HepG2 (cell line): ENCODE measurements at regions not wholly inside any gene's neighbourhood (a gene's known extent, or its start where the extent isn't known, plus 50 kb on each side); places are given as distances from the start of the nearest gene placed in this dataset.

Experiments
- KAT7 ChIP-seq: IDR thresholded peaks from 2 replicates; pipeline ENCODE4 v1.6.1; 2018; ENCODE audit warnings: borderline replicate concordance, missing compliant biosample characterization
- KDM5B ChIP-seq: sonication (generic); formaldehyde crosslinking; IDR thresholded peaks from 2 replicates; pipeline ENCODE4 v1.4.0; 2020; ENCODE audit warnings: missing genetic modification reagents, mild to moderate bottlenecking, borderline replicate concordance
- NFE2L2 ChIP-seq: fragments of 150-350 bp; IDR thresholded peaks from 2 replicates; pipeline ENCODE4 v1.6.1; 2014; ENCODE audit warnings: low read length
- NONO ChIP-seq, 2 experiments: fragments of 450-650 bp in 1 of 2; sonication (generic) in 1 of 2; formaldehyde crosslinking in 1 of 2; IDR thresholded peaks in 1 of 2; conservative IDR thresholded peaks in 1 of 2; 2 replicates each; pipeline versions ENCODE4 v1.6.1 to v1.8.0; 2017 to 2022; ENCODE audit warnings: mild to moderate bottlenecking in 1 of 2, missing genetic modification reagents in 1 of 2, moderate library complexity in 1 of 2
- POLR2A ChIP-seq, 2 experiments: IDR thresholded peaks; 2 replicates each; pipeline ENCODE4 v1.6.1; 2011; ENCODE audit warnings: low read depth in 2 of 2, low read length in 2 of 2, mild to moderate bottlenecking in 1 of 2, moderate library complexity in 1 of 2; ENCODE audit not compliant: insufficient read depth in 1 of 2
- YY1 ChIP-seq: IDR thresholded peaks from 2 replicates; pipeline ENCODE4 v1.6.1; 2011; ENCODE audit warnings: low read length, low read depth, moderate library complexity, mild to moderate bottlenecking; ENCODE audit not compliant: insufficient read depth, insufficient replicate concordance
- ZNF274 ChIP-seq: sonication (generic); formaldehyde crosslinking; IDR thresholded peaks from 2 replicates; pipeline ENCODE4 v1.5.1; 2020; ENCODE audit warnings: mild to moderate bottlenecking, missing genetic modification reagents
- TF ChIP-seq, protein P1 (sequence below): sonication (generic); formaldehyde crosslinking; IDR thresholded peaks from 2 replicates; pipeline ENCODE4 v1.4.0; 2020; ENCODE audit warnings: low read depth, mild to moderate bottlenecking, missing genetic modification reagents
- TF ChIP-seq, protein P2 (sequence below): sonication (generic); formaldehyde crosslinking; IDR thresholded peaks from 2 replicates; pipeline ENCODE4 v1.8.0; 2022; ENCODE audit warnings: missing genetic modification reagents, low read depth, mild to moderate bottlenecking, borderline replicate concordance
- TF ChIP-seq, protein P3 (sequence below): IDR thresholded peaks from 2 replicates; pipeline ENCODE4 v1.6.1; 2012; ENCODE audit warnings: inconsistent platforms
- TF ChIP-seq, protein P4 (sequence below): sonication (generic); formaldehyde crosslinking; IDR thresholded peaks from 2 replicates; pipeline ENCODE4 v1.9.0; 2021; ENCODE audit warnings: missing genetic modification reagents, borderline replicate concordance

DNA sequence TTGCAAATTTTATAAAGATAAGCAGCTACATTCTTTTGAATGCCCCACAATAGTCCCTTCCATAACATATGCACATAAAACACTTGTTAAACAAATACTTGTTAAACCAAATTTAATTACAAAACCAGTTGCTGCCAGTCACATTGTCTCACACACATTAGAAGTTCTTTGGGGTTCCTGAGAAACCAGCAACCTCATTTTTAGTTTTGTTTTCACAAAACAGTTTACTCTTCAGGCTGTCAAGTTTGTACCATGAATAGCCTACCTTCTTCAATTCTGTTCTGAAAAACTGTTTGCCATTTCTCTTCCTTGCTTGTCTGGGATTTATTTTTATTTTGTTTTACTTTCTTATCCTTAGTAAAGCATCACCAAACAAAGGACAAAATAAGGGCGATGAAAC lies 176.5 kb upstream of the PHF14 start:
- TF ChIP-seq POLR2A (IDR thresholded peaks at IDR 0.05; ENCODE audit: insufficient read depth in 1 of 2, low read depth in 2 of 2, low read length in 2 of 2) (no peak), NFE2L2 (no peak), KAT7 (CRISPR knock-in tag) (no peak), NONO (IDR thresholded peaks at IDR 0.05) (no peak), NONO (CRISPR knock-in tag; conservative IDR thresholded peaks at IDR 0.05) (no peak), KDM5B (CRISPR knock-in tag) (no peak), ZNF274 (CRISPR knock-in tag) (no peak), YY1 (no peak)
- TF ChIP-seq, protein P1, sequence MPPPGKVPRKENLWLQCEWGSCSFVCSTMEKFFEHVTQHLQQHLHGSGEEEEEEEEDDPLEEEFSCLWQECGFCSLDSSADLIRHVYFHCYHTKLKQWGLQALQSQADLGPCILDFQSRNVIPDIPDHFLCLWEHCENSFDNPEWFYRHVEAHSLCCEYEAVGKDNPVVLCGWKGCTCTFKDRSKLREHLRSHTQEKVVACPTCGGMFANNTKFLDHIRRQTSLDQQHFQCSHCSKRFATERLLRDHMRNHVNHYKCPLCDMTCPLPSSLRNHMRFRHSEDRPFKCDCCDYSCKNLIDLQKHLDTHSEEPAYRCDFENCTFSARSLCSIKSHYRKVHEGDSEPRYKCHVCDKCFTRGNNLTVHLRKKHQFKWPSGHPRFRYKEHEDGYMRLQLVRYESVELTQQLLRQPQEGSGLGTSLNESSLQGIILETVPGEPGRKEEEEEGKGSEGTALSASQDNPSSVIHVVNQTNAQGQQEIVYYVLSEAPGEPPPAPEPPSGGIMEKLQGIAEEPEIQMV (CRISPR knock-in tag): no peak
- TF ChIP-seq, protein P2, sequence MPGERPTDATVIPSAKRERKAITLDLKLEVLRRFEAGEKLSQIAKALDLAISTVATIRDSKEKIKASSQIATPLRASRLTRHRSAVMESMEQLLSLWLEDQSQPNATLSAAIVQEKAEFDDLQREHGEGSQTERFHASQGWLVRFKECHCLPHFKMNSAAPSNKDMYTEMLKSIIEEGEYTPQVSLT (CRISPR knock-in tag): no peak
- TF ChIP-seq, protein P3, sequence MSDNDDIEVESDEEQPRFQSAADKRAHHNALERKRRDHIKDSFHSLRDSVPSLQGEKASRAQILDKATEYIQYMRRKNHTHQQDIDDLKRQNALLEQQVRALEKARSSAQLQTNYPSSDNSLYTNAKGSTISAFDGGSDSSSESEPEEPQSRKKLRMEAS: no peak
- TF ChIP-seq, protein P4, sequence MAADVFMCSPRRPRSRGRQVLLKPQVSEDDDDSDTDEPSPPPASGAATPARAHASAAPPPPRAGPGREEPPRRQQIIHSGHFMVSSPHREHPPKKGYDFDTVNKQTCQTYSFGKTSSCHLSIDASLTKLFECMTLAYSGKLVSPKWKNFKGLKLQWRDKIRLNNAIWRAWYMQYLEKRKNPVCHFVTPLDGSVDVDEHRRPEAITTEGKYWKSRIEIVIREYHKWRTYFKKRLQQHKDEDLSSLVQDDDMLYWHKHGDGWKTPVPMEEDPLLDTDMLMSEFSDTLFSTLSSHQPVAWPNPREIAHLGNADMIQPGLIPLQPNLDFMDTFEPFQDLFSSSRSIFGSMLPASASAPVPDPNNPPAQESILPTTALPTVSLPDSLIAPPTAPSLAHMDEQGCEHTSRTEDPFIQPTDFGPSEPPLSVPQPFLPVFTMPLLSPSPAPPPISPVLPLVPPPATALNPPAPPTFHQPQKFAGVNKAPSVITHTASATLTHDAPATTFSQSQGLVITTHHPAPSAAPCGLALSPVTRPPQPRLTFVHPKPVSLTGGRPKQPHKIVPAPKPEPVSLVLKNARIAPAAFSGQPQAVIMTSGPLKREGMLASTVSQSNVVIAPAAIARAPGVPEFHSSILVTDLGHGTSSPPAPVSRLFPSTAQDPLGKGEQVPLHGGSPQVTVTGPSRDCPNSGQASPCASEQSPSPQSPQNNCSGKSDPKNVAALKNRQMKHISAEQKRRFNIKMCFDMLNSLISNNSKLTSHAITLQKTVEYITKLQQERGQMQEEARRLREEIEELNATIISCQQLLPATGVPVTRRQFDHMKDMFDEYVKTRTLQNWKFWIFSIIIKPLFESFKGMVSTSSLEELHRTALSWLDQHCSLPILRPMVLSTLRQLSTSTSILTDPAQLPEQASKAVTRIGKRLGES (CRISPR knock-in tag): no peak
